ENCODE measurements at regions not wholly inside any gene's neighbourhood (a gene's known extent, or its start where the extent isn't known, plus 50 kb on each side); places are given as distances from the start of the nearest gene placed in this dataset.

DNA sequence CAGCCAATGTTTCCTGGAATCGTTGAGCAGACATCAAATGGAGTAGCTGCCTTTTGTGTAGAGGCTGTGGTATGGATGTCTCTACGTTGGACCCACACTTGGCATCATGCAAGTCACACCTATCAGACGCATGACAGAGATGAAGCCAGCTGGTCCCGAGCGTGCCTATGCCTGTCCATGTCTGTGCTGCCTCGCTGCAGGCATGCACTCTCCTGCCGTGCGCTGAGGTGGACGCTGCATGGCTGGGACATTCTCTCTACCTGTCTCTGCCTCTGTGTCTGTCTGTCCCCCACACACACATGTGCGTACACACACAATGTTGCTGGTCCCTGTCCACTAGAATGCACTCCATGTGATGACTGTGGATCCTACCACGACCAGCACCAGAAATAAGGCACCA is 514.2 kb upstream of the MYT1L start:
- TF ChIP-seq, protein P1, sequence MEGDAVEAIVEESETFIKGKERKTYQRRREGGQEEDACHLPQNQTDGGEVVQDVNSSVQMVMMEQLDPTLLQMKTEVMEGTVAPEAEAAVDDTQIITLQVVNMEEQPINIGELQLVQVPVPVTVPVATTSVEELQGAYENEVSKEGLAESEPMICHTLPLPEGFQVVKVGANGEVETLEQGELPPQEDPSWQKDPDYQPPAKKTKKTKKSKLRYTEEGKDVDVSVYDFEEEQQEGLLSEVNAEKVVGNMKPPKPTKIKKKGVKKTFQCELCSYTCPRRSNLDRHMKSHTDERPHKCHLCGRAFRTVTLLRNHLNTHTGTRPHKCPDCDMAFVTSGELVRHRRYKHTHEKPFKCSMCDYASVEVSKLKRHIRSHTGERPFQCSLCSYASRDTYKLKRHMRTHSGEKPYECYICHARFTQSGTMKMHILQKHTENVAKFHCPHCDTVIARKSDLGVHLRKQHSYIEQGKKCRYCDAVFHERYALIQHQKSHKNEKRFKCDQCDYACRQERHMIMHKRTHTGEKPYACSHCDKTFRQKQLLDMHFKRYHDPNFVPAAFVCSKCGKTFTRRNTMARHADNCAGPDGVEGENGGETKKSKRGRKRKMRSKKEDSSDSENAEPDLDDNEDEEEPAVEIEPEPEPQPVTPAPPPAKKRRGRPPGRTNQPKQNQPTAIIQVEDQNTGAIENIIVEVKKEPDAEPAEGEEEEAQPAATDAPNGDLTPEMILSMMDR (IDR thresholded peaks at IDR 0.05), result no peak
- no peak for TF ChIP-seq POLR2A (IDR thresholded peaks at IDR 0.05)
